ENCODE measurements at regions not wholly inside any gene's neighbourhood (a gene's known extent, or its start where the extent isn't known, plus 50 kb on each side); places are given as distances from the start of the nearest gene placed in this dataset.

- DNase-seq, result no peak
Observed at GRCh38 chr12:125436686-125437085, 371.5 kb downstream of the AACS start.

GRCh38 chr12:125440399-125440798, 375.2 kb downstream of the AACS start:
- DNase-seq, result no peak

GRCh38 chr12:125443341-125443740, 378.1 kb downstream of the AACS start:
- DNase-seq, result no peak

- no peak for DNase-seq
Observed at GRCh38 chr12:125451408-125451807, 386.2 kb downstream of the AACS start.

- DNase-seq, result no peak
Observed at GRCh38 chr12:125453751-125454150, 388.5 kb downstream of the AACS start.

GRCh38 chr12:125454291-125454690, 389.1 kb downstream of the AACS start:
- DNase-seq, result no peak

GRCh38 chr12:125454786-125455480, 389.7 kb downstream of the AACS start:
- no peak for DNase-seq

- no peak for DNase-seq
Observed at GRCh38 chr12:125455556-125455955, 390.3 kb downstream of the AACS start.

GRCh38 chr12:125458552-125459268, 393.5 kb downstream of the AACS start:
- no peak for DNase-seq

GRCh38 chr12:125461831-125462230, 396.6 kb downstream of the AACS start:
- no peak for DNase-seq

- no peak for DNase-seq
Observed at GRCh38 chr12:125463386-125463785, 398.2 kb downstream of the AACS start.

- no peak for DNase-seq
Observed at GRCh38 chr12:125467363-125467762, 402.1 kb downstream of the AACS start.

GRCh38 chr12:125469683-125470082, 404.4 kb downstream of the AACS start:
- DNase-seq, result no peak

GRCh38 chr12:125470838-125471783, 405.9 kb downstream of the AACS start:
- DNase-seq, result no peak

- no peak for DNase-seq
Observed at GRCh38 chr12:125473501-125473900, 408.3 kb downstream of the AACS start.

GRCh38 chr12:125487336-125487735, 422.1 kb downstream of the AACS start:
- DNase-seq, result no peak

GRCh38 chr12:125491553-125491952, 426.3 kb downstream of the AACS start:
- DNase-seq, result no peak

GRCh38 chr12:125492354-125493270, 427.4 kb downstream of the AACS start:
- no peak for DNase-seq

GRCh38 chr12:125493704-125494308, 428.6 kb downstream of the AACS start:
- no peak for DNase-seq

GRCh38 chr12:125503128-125503527, 437.9 kb downstream of the AACS start:
- no peak for DNase-seq

- DNase-seq, result no peak
Observed at GRCh38 chr12:125509195-125509594, 444.0 kb downstream of the AACS start.

Measured in COR-L47 (cell line).